Gastroesophageal sphincter (tissue), 4 donors: ENCODE measurements at regions not wholly inside any gene's neighbourhood (a gene's known extent, or its start where the extent isn't known, plus 50 kb on each side); places are given as distances from the start of the nearest gene placed in this dataset.

ENCODE experiments used
- ATAC-seq: fragments of 150-250 bp; one replicate; pipeline ENCODE4 v1.9.1; 2016; ENCODE audit warnings: mild to moderate bottlenecking, moderate library complexity
- H3K27ac ChIP-seq, 4 donors: fragments of 200-600 bp; sonication (generic) in 3 of 4; 1 replicate in 3 of 4; 2 replicates in 1 of 4; pipeline ENCODE4 v1.5.1; 2016 to 2019
- H3K27me3 ChIP-seq: fragments of 200-600 bp; sonication (generic); one replicate; pipeline ENCODE4 v1.5.1; 2019
- H3K36me3 ChIP-seq, 2 donors: fragments of 200-600 bp; sonication (generic); one replicate each; pipeline ENCODE4 v1.5.1; 2019; ENCODE audit warnings: control low read depth in 1 of 2
- H3K4me1 ChIP-seq, 3 donors: fragments of 200-600 bp; sonication (generic); 1 replicate in 2 of 3; 2 replicates in 1 of 3; pipeline ENCODE4 v1.5.1; 2016 to 2019; ENCODE audit warnings: control low read depth in 2 of 3
- H3K4me3 ChIP-seq, 2 donors: fragments of 200-600 bp; sonication (generic); one replicate each; pipeline ENCODE4 v1.5.1; 2019; ENCODE audit warnings: mild to moderate bottlenecking in 1 of 2, moderate library complexity in 1 of 2
- H3K9me3 ChIP-seq, 3 donors: fragments of 200-600 bp; sonication (generic); one replicate each; pipeline ENCODE4 v1.5.1; 2017 to 2019; ENCODE audit warnings: control low read depth in 2 of 3
- EP300 ChIP-seq: sonication (generic); formaldehyde crosslinking; IDR thresholded peaks from one replicate; pipeline ENCODE4 v1.6.1; 2017; ENCODE audit warnings: antibody characterized with exemption, mild to moderate bottlenecking
- POLR2A ChIP-seq, 2 donors: fragments of 450-650 bp; IDR thresholded peaks; one replicate each; pipeline ENCODE4 v1.6.1; 2017; ENCODE audit warnings: antibody characterized with exemption in 2 of 2, mild to moderate bottlenecking in 2 of 2, moderate library complexity in 1 of 2
- POLR2AphosphoS5 ChIP-seq: sonication (generic); formaldehyde crosslinking; IDR thresholded peaks from one replicate; pipeline ENCODE4 v1.6.1; 2017; ENCODE audit warnings: antibody characterized with exemption
- WGBS, 2 donors: methylation state at CpG; one replicate each; pipeline ENCODE4 v1.1.5; 2018; ENCODE audit warnings: low coverage in 1 of 2; 5-methylcytosine and 5-hydroxymethylcytosine counted together
- TF ChIP-seq, protein P1 (sequence below), 4 experiments: fragments of 200-600 bp in 2 of 4; fragments of 450-650 bp in 2 of 4; sonication (generic) in 1 of 4; IDR thresholded peaks; one replicate each; pipeline ENCODE4 v1.5.1; 2017 to 2019; ENCODE audit warnings: antibody characterized with exemption in 4 of 4, mild to moderate bottlenecking in 2 of 4, moderate library complexity in 2 of 4

GRCh38 chr16:7206469-7206868 is 126.2 kb upstream of the RBFOX1 start:
- TF ChIP-seq POLR2A (IDR thresholded peaks at IDR 0.05) (no peak), POLR2AphosphoS5 (no peak), EP300 (no peak)
- TF ChIP-seq, protein P1, sequence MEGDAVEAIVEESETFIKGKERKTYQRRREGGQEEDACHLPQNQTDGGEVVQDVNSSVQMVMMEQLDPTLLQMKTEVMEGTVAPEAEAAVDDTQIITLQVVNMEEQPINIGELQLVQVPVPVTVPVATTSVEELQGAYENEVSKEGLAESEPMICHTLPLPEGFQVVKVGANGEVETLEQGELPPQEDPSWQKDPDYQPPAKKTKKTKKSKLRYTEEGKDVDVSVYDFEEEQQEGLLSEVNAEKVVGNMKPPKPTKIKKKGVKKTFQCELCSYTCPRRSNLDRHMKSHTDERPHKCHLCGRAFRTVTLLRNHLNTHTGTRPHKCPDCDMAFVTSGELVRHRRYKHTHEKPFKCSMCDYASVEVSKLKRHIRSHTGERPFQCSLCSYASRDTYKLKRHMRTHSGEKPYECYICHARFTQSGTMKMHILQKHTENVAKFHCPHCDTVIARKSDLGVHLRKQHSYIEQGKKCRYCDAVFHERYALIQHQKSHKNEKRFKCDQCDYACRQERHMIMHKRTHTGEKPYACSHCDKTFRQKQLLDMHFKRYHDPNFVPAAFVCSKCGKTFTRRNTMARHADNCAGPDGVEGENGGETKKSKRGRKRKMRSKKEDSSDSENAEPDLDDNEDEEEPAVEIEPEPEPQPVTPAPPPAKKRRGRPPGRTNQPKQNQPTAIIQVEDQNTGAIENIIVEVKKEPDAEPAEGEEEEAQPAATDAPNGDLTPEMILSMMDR (IDR thresholded peaks at IDR 0.05), result no peak
- peaks cover 23% of the 10 kb centered on the region for H3K27me3 ChIP-seq
- H3K9me3 ChIP-seq, result no peaks in the 10 kb centered on the region
- no peak overlapping the region for H3K4me3 ChIP-seq
- no peaks in the 10 kb centered on the region for H3K36me3 ChIP-seq
- 21 to 29% methylated on average over 4 of the region's 4 CpGs for WGBS, 2 donors
- ATAC-seq, result no peak
- H3K4me1 ChIP-seq, result no peaks in the 10 kb centered on the region
- no peak overlapping the region for H3K27ac ChIP-seq

DNA sequence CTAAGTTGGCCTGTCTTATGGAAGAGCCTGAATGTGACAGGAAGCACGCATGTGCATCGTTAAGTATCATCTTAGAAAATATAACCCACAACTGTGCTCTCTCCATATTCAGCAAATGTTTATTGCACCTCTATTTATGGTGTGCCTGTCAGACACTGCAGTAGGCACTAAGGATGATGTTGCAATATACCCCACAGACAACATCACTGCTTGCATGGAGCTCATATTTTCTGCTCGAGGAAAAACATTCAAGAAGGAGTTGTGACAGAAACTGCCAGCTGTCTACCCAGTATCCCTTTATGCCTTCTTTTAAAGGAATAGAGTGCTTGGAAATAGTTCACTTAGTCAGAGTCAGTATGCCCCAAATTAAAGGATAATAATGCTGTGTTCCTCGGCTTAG is 132.3 kb upstream of the RBFOX1 start:
- Histone ChIP-seq H3K27ac (no peak overlapping the region), H3K36me3 (no peaks in the 10 kb centered on the region), H3K4me3 (no peak overlapping the region), H3K27me3 (no peaks in the 10 kb centered on the region), H3K9me3 (no peaks in the 10 kb centered on the region), H3K4me1 (no peaks in the 10 kb centered on the region)
- TF ChIP-seq POLR2AphosphoS5 (no peak), POLR2A (IDR thresholded peaks at IDR 0.05) (no peak), EP300 (no peak)
- TF ChIP-seq, protein P1 (IDR thresholded peaks at IDR 0.05), result no peak
- ATAC-seq, result no peak
- 52 to 84% methylated on average over 4 of the region's 4 CpGs for WGBS, 2 donors

- ATAC-seq, result no peak
- WGBS, 2 donors, result 61 to 69% methylated on average over 4 of the region's 4 CpGs
- TF ChIP-seq, protein P1 (IDR thresholded peaks at IDR 0.05), result no peak
- no peak for TF ChIP-seq POLR2A (IDR thresholded peaks at IDR 0.05)
- no peak for TF ChIP-seq EP300
- TF ChIP-seq POLR2AphosphoS5, result no peak
- Histone ChIP-seq H3K36me3 (no peaks in the 10 kb centered on the region), H3K4me1 (no peaks in the 10 kb centered on the region), H3K27ac (no peak overlapping the region), H3K4me3 (no peak overlapping the region), H3K27me3 (no peaks in the 10 kb centered on the region), H3K9me3 (no peaks in the 10 kb centered on the region)
Observed at GRCh38 chr16:7185689-7186088, 147.0 kb upstream of the RBFOX1 start.

DNA sequence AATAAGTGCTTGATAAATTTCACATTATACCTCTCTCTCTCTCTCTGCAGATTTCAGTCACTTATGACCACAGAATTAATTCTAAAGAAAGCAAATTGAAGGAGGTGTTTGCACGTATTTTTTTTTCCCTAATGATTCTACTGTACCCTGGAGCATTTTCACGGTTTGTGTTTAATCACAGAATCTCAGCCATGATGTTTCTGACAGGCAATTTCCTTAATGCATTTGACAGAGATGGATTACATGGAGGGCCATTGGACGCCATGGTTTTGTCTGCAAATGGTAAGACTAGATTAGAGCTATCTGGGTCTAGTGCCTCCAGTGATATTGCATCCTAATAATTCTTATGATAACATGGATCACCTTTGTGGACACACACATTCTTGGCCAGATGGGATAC is 147.5 kb upstream of the RBFOX1 start:
- ATAC-seq, result no peak
- H3K27me3 ChIP-seq, result no peaks in the 10 kb centered on the region
- no peaks in the 10 kb centered on the region for H3K4me1 ChIP-seq
- H3K36me3 ChIP-seq, result no peaks in the 10 kb centered on the region
- H3K9me3 ChIP-seq, result no peaks in the 10 kb centered on the region
- 20 to 43% methylated on average over 3 of the region's 3 CpGs for WGBS, 2 donors
- TF ChIP-seq POLR2AphosphoS5 (no peak), EP300 (no peak), POLR2A (IDR thresholded peaks at IDR 0.05) (no peak)
- TF ChIP-seq, protein P1 (IDR thresholded peaks at IDR 0.05), result no peak
- no peak overlapping the region for H3K4me3 ChIP-seq
- no peak overlapping the region for H3K27ac ChIP-seq

- no peaks in the 10 kb centered on the region for H3K36me3 ChIP-seq
- ATAC-seq, result no peak
- TF ChIP-seq EP300 (no peak), POLR2A (IDR thresholded peaks at IDR 0.05) (no peak), POLR2AphosphoS5 (no peak)
- TF ChIP-seq, protein P1 (IDR thresholded peaks at IDR 0.05), result no peak
- WGBS, 2 donors, result 60 to 87% methylated on average over 2 to 3 of the region's 3 CpGs
- no peaks in the 10 kb centered on the region for H3K27me3 ChIP-seq
- no peaks in the 10 kb centered on the region for H3K4me1 ChIP-seq
- no peak overlapping the region for H3K27ac ChIP-seq
- H3K9me3 ChIP-seq, result no peaks in the 10 kb centered on the region
- H3K4me3 ChIP-seq, result no peak overlapping the region
Observed at GRCh38 chr16:7183768-7184167, 148.9 kb upstream of the RBFOX1 start.
